PC-3 (cell line): ENCODE measurements at regions not wholly inside any gene's neighbourhood (a gene's known extent, or its start where the extent isn't known, plus 50 kb on each side); places are given as distances from the start of the nearest gene placed in this dataset.

Experiments
- EZH2 ChIP-seq: fragments of 300-600 bp; sonication (generic); IDR thresholded peaks from one replicate; pipeline ENCODE4 v1.6.1; 2017; ENCODE audit warnings: antibody characterized with exemption, mild to moderate bottlenecking, low read length; ENCODE audit not compliant: unreplicated experiment
- EZH2phosphoT487 ChIP-seq: fragments of 300-600 bp; sonication (generic); IDR thresholded peaks from 2 replicates; pipeline ENCODE4 v1.6.1; 2018; ENCODE audit warnings: mild to moderate bottlenecking, antibody characterized with exemption, low read length, borderline replicate concordance
- TF ChIP-seq, protein P1 (sequence below): fragments of 300-600 bp; sonication (generic); conservative IDR thresholded peaks from 2 replicates; pipeline ENCODE4 v1.5.1; 2017; ENCODE audit warnings: antibody characterized with exemption, low read depth, mild to moderate bottlenecking, low read length

DNA sequence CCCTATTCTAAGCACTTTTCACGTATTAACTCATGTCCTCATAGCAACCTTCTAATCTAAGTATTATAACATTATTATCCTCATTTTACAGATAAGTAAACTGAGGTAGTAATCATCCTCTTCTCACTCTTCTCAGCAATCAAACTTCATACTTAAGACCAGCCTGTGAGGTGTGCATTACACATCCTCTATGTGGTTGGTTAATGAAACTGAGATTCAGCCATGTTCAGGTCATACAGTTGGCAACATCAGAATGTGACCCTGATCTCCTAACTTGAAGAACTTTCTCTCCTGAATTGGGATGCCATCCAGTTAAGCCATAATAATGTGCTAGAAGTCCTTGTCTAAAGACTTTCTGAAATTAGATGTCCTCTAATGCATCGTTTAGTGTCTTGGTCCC lies 275.1 kb upstream of the ANKRD55 start:
- TF ChIP-seq, protein P1, sequence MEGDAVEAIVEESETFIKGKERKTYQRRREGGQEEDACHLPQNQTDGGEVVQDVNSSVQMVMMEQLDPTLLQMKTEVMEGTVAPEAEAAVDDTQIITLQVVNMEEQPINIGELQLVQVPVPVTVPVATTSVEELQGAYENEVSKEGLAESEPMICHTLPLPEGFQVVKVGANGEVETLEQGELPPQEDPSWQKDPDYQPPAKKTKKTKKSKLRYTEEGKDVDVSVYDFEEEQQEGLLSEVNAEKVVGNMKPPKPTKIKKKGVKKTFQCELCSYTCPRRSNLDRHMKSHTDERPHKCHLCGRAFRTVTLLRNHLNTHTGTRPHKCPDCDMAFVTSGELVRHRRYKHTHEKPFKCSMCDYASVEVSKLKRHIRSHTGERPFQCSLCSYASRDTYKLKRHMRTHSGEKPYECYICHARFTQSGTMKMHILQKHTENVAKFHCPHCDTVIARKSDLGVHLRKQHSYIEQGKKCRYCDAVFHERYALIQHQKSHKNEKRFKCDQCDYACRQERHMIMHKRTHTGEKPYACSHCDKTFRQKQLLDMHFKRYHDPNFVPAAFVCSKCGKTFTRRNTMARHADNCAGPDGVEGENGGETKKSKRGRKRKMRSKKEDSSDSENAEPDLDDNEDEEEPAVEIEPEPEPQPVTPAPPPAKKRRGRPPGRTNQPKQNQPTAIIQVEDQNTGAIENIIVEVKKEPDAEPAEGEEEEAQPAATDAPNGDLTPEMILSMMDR: no peak
- TF ChIP-seq EZH2 (no peak), EZH2phosphoT487 (no peak)
